Sigmoid colon (tissue), 6 donors: ENCODE measurements at regions not wholly inside any gene's neighbourhood (a gene's known extent, or its start where the extent isn't known, plus 50 kb on each side); places are given as distances from the start of the nearest gene placed in this dataset.

Experiments
- DNase-seq: peaks from one replicate; pipeline ENCODE4 v3.0.0-alpha.2; 2019
- H3K27ac ChIP-seq, 4 donors: fragments of 200-600 bp; sonication (generic); one replicate each; pipeline ENCODE4 v1.5.1; 2016 to 2019; ENCODE audit warnings: mild to moderate bottlenecking in 1 of 4
- H3K27me3 ChIP-seq, 3 donors: fragments of 200-600 bp; sonication (generic); one replicate each; pipeline ENCODE4 v1.5.1; 2019; ENCODE audit warnings: mild to moderate bottlenecking in 1 of 3
- H3K36me3 ChIP-seq, 4 donors: fragments of 200-600 bp; sonication (generic); one replicate each; pipeline ENCODE4 v1.5.1; 2016 to 2019
- H3K4me1 ChIP-seq, 4 donors: fragments of 200-600 bp; sonication (generic); one replicate each; pipeline ENCODE4 v1.5.1; 2017 to 2019
- H3K4me3 ChIP-seq, 4 donors: fragments of 200-600 bp; sonication (generic); one replicate each; pipeline ENCODE4 v1.5.1; 2017 to 2019; ENCODE audit warnings: mild to moderate bottlenecking in 2 of 4, moderate library complexity in 1 of 4
- H3K9me3 ChIP-seq, 4 donors: fragments of 200-600 bp in 3 of 4; sonication (generic) in 3 of 4; one replicate each; pipeline versions ENCODE4 v1.5.1 to v1.6.1; 2013 to 2019
- CTCF ChIP-seq, 4 experiments: fragments of 450-650 bp in 3 of 4; fragments of 200-600 bp in 1 of 4; IDR thresholded peaks; one replicate each; pipeline ENCODE4 v1.5.1; 2016 to 2019; ENCODE audit warnings: antibody characterized with exemption in 4 of 4, mild to moderate bottlenecking in 3 of 4, moderate library complexity in 2 of 4
- EP300 ChIP-seq, 4 donors: sonication (generic); formaldehyde crosslinking; IDR thresholded peaks; one replicate each; pipeline ENCODE4 v1.6.1; 2017; ENCODE audit warnings: antibody characterized with exemption in 4 of 4
- POLR2A ChIP-seq, 2 donors: fragments of 450-650 bp; IDR thresholded peaks; one replicate each; pipeline ENCODE4 v1.6.1; 2016; ENCODE audit warnings: antibody characterized with exemption in 2 of 2, mild to moderate bottlenecking in 2 of 2, moderate library complexity in 2 of 2
- POLR2AphosphoS5 ChIP-seq, 4 donors: sonication (generic); formaldehyde crosslinking; IDR thresholded peaks; one replicate each; pipeline ENCODE4 v1.6.1; 2017; ENCODE audit warnings: antibody characterized with exemption in 4 of 4
- WGBS, 2 donors: extraction: QIAGEN DNeasy Blood & Tissue Kit; methylation state at CpG; one replicate each; pipeline ENCODE4 v1.1.7; 2013; 5-methylcytosine and 5-hydroxymethylcytosine counted together
- intact Hi-C: fragments of 100-400 bp; cut with DNase I; formaldehyde crosslinking; loops from one replicate; pipeline ENCODE4 v1.15.1; 2023
- donor health status: healthy with polysubstance abuse.
- donor health status: healthy.

GRCh38 chr18:75530118-75530517, 102.6 kb upstream of the SMIM21 start:
- TF ChIP-seq POLR2A (IDR thresholded peaks at IDR 0.05) (no peak), EP300 (IDR thresholded peaks at IDR 0.05) (no peak), POLR2AphosphoS5 (IDR thresholded peaks at IDR 0.05) (no peak), CTCF (IDR thresholded peaks at IDR 0.05) (no peak)
- Histone ChIP-seq H3K9me3 (no peaks in the 10 kb centered on the region), H3K27ac (no peak overlapping the region), H3K4me3 (no peak overlapping the region), H3K36me3 (no peaks in the 10 kb centered on the region), H3K4me1 (no peaks in the 10 kb centered on the region), H3K27me3 (no peaks in the 10 kb centered on the region)
- intact Hi-C loops: no loop called here
- WGBS, 2 donors: 62 to 66% methylated on average over 4 of the region's 4 CpGs
- DNase-seq: no peak

GRCh38 chr18:75529394-75529793, 101.9 kb upstream of the SMIM21 start:
- TF ChIP-seq POLR2A (IDR thresholded peaks at IDR 0.05) (no peak), CTCF (IDR thresholded peaks at IDR 0.05) (no peak), POLR2AphosphoS5 (IDR thresholded peaks at IDR 0.05) (no peak), EP300 (IDR thresholded peaks at IDR 0.05) (no peak)
- DNase-seq: no peak
- WGBS, 2 donors: 51 to 73% methylated on average over 8 of the region's 8 CpGs

GRCh38 chr18:75527848-75528685, 100.6 kb upstream of the SMIM21 start:
- Histone ChIP-seq H3K27me3 (no peaks in the 10 kb centered on the region), H3K4me3 (no peak overlapping the region), H3K4me1 (no peaks in the 10 kb centered on the region), H3K9me3 (no peaks in the 10 kb centered on the region), H3K27ac (no peak overlapping the region), H3K36me3 (no peaks in the 10 kb centered on the region)
- WGBS, 2 donors: 81 to 85% methylated on average over 6 of the region's 6 CpGs
- TF ChIP-seq POLR2A (IDR thresholded peaks at IDR 0.05): no peak
- TF ChIP-seq CTCF (IDR thresholded peaks at IDR 0.05): no peak
- no peak for TF ChIP-seq EP300 (IDR thresholded peaks at IDR 0.05)
- no peak for TF ChIP-seq POLR2AphosphoS5 (IDR thresholded peaks at IDR 0.05)
- no peak for DNase-seq
- intact Hi-C loops: no loop called here

More at GRCh38 chr18:75529394-75529793, 101.9 kb upstream of the SMIM21 start:
- Histone ChIP-seq H3K36me3 (no peaks in the 10 kb centered on the region), H3K27ac (no peak overlapping the region), H3K4me3 (no peak overlapping the region), H3K9me3 (no peaks in the 10 kb centered on the region), H3K4me1 (no peaks in the 10 kb centered on the region), H3K27me3 (no peaks in the 10 kb centered on the region)
- intact Hi-C loops: no loop called here

GRCh38 chr18:75526038-75526437, 98.5 kb upstream of the SMIM21 start:
- H3K27ac ChIP-seq: no peak overlapping the region
- H3K9me3 ChIP-seq: no peaks in the 10 kb centered on the region
- 83 to 92% methylated on average over 6 of the region's 6 CpGs for WGBS, 2 donors
- no peaks in the 10 kb centered on the region for H3K4me1 ChIP-seq
- H3K27me3 ChIP-seq: no peaks in the 10 kb centered on the region
- H3K36me3 ChIP-seq: no peaks in the 10 kb centered on the region
- no peak overlapping the region for H3K4me3 ChIP-seq
- TF ChIP-seq CTCF (IDR thresholded peaks at IDR 0.05) (no peak), EP300 (IDR thresholded peaks at IDR 0.05) (no peak), POLR2A (IDR thresholded peaks at IDR 0.05) (no peak), POLR2AphosphoS5 (IDR thresholded peaks at IDR 0.05) (no peak)
- no peak for DNase-seq
- intact Hi-C loops: no loop called here
